Spleen (tissue), 11 donors: ENCODE measurements at regions not wholly inside any gene's neighbourhood (a gene's known extent, or its start where the extent isn't known, plus 50 kb on each side); places are given as distances from the start of the nearest gene placed in this dataset.

ENCODE experiments used
- DNase-seq: peaks from one replicate; pipeline ENCODE4 v3.0.0-alpha.2; 2020
- H3K27ac ChIP-seq, 8 donors: fragments of 200-600 bp; sonication (generic) in 7 of 8; 1 replicate in 4 of 8; 2 replicates in 4 of 8; pipeline versions ENCODE4 v1.5.0 to v1.8.0; 2016 to 2021; ENCODE audit warnings: inconsistent platforms in 4 of 8, mild to moderate bottlenecking in 4 of 8, moderate library complexity in 1 of 8
- H3K27me3 ChIP-seq, 7 donors: fragments of 200-600 bp; sonication (generic) in 6 of 7; replicated peaks in 1 of 7; 1 replicate in 4 of 7; 2 replicates in 3 of 7; pipeline versions ENCODE4 v1.5.0 to v1.8.0; 2016 to 2021; ENCODE audit warnings: inconsistent platforms in 3 of 7, mild to moderate bottlenecking in 1 of 7
- H3K36me3 ChIP-seq, 6 donors: fragments of 200-600 bp; sonication (generic) in 5 of 6; 1 replicate in 4 of 6; 2 replicates in 2 of 6; pipeline versions ENCODE4 v1.5.0 to v1.8.0; 2016 to 2021; ENCODE audit warnings: inconsistent platforms in 2 of 6
- H3K4me1 ChIP-seq, 6 donors: fragments of 200-600 bp; sonication (generic) in 5 of 6; 1 replicate in 3 of 6; 2 replicates in 3 of 6; pipeline versions ENCODE4 v1.5.0 to v1.8.0; 2016 to 2021; ENCODE audit warnings: inconsistent platforms in 3 of 6
- H3K4me3 ChIP-seq, 8 donors: fragments of 200-600 bp; sonication (generic) in 7 of 8; 1 replicate in 4 of 8; 2 replicates in 4 of 8; pipeline versions ENCODE4 v1.5.0 to v1.8.0; 2016 to 2021; ENCODE audit warnings: inconsistent platforms in 4 of 8, mild to moderate bottlenecking in 4 of 8, moderate library complexity in 2 of 8
- H3K9me3 ChIP-seq, 8 donors: fragments of 200-600 bp; sonication (generic) in 7 of 8; 1 replicate in 4 of 8; 2 replicates in 4 of 8; pipeline versions ENCODE4 v1.5.0 to v1.8.0; 2016 to 2021; ENCODE audit warnings: inconsistent platforms in 4 of 8
- POLR2A ChIP-seq, 3 donors: fragments of 450-650 bp; IDR thresholded peaks; one replicate each; pipeline ENCODE4 v1.5.1; 2017; ENCODE audit warnings: antibody characterized with exemption in 3 of 3, mild to moderate bottlenecking in 1 of 3
- POLR2AphosphoS5 ChIP-seq, 3 donors: sonication (generic); formaldehyde crosslinking; IDR thresholded peaks; one replicate each; pipeline ENCODE4 v1.5.1; 2017; ENCODE audit warnings: antibody characterized with exemption in 3 of 3
- WGBS, 5 donors: extraction: QIAGEN DNeasy Blood & Tissue Kit in 3 of 5; methylation state at CpG; one replicate each; pipeline versions ENCODE4 v1.1.5 to v1.1.7; 2013 to 2018; 5-methylcytosine and 5-hydroxymethylcytosine counted together
- intact Hi-C: fragments of 100-400 bp; cut with DNase I; formaldehyde crosslinking; loops from one replicate; pipeline ENCODE4 v1.15.0; 2023; ENCODE audit warnings: low total_unique reads
- TF ChIP-seq, protein P1 (sequence below), 11 experiments: fragments of 200-600 bp in 7 of 11; fragments of 450-650 bp in 4 of 11; sonication (generic) in 4 of 11; IDR thresholded peaks in 8 of 11; conservative IDR thresholded peaks in 3 of 11; 1 replicate in 7 of 11; 2 replicates in 4 of 11; pipeline versions ENCODE4 v1.4.0 to v1.8.0; 2016 to 2021; ENCODE audit warnings: antibody characterized with exemption in 11 of 11, inconsistent platforms in 4 of 11, mild to moderate bottlenecking in 1 of 11
- donor health status: healthy with polysubstance abuse.
- donor health status: DM: no; HTN: no; CAD: no; lungs with moderate emphysema.
- donor health status: DM: no; HTN: no; CAD: no.
- donor health status: Bipolar disorder and iron deficiency.
- donor health status: healthy.
- donor health status: DM: no; HTN: no; CAD: no.
- donor health status: DM: yes; HTN: yes; CAD: no.

DNA sequence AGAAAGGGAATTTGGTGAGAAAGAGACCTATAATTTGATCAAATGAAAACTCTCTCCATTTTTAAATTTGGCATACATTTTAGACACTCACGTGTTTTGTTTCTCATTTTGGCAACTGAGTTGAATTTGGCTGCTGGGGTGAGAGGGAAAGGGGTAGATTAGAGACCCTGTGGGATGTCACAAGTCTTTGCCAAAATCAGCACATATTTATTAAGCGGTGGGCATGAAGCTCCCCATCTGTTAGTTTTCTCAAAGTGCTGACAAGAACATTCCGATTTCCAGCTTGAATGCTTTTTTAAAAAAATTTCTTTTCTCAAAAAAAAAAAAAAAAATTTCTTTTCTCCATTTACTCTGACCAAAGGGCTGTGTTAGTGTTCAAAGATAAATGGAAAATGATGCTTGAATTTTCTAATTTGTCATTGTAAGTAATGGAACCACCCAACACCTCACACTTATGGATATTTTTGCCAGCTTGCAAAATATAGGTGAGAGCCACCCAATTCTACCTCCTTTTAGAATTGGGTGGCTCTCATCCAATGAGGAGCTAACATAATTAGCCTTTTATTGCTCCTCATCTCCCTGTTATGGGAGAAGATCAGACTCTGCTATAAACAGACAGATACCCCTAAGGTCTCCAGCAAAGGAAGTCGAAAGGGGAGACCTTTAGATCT is 222.9 kb upstream of the FN1 start:
- intact Hi-C loops: no loop called here
- Histone ChIP-seq H3K9me3 (no peaks in the 10 kb centered on the region), H3K27me3 (no peaks in the 10 kb centered on the region), H3K36me3 (no peaks in the 10 kb centered on the region), H3K4me1 (no peaks in the 10 kb centered on the region), H3K4me3 (no peak overlapping the region), H3K27ac (no peak overlapping the region)
- DNase-seq: no peak
- 75 to 87% (median 80%) methylated on average over 4 of the region's 4 CpGs for WGBS, 5 donors
- TF ChIP-seq, protein P1, sequence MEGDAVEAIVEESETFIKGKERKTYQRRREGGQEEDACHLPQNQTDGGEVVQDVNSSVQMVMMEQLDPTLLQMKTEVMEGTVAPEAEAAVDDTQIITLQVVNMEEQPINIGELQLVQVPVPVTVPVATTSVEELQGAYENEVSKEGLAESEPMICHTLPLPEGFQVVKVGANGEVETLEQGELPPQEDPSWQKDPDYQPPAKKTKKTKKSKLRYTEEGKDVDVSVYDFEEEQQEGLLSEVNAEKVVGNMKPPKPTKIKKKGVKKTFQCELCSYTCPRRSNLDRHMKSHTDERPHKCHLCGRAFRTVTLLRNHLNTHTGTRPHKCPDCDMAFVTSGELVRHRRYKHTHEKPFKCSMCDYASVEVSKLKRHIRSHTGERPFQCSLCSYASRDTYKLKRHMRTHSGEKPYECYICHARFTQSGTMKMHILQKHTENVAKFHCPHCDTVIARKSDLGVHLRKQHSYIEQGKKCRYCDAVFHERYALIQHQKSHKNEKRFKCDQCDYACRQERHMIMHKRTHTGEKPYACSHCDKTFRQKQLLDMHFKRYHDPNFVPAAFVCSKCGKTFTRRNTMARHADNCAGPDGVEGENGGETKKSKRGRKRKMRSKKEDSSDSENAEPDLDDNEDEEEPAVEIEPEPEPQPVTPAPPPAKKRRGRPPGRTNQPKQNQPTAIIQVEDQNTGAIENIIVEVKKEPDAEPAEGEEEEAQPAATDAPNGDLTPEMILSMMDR (IDR thresholded peaks at IDR 0.05 in 8 of 11, conservative IDR thresholded peaks at IDR 0.05 in 3 of 11): no peak
- TF ChIP-seq POLR2A (IDR thresholded peaks at IDR 0.05) (no peak), POLR2AphosphoS5 (IDR thresholded peaks at IDR 0.05) (no peak)

DNA sequence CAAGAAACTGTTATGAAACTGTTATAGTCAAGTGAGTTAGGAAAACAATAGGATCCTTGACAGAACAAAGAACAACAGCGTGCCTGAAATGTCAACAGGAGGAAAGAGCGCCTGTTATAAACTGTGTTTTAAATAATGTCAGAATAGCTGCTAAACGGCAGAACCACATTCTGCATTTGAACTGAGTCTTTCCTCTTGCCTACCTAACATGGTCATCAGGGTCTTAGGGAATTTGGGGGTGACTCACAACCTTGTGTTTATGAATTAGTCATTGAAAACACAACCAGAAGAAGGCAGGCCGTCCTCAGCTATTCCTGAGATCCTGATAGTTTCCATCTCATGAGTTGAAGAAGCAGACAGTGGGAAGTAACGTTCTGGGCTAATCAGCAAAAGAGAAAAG is 222.0 kb upstream of the FN1 start:
- Histone ChIP-seq H3K4me1 (no peaks in the 10 kb centered on the region), H3K9me3 (no peaks in the 10 kb centered on the region), H3K36me3 (no peaks in the 10 kb centered on the region), H3K27ac (no peak overlapping the region), H3K4me3 (no peak overlapping the region), H3K27me3 (no peaks in the 10 kb centered on the region)
- DNase-seq: no peak
- TF ChIP-seq POLR2A (IDR thresholded peaks at IDR 0.05): no peak
- no peak for TF ChIP-seq POLR2AphosphoS5 (IDR thresholded peaks at IDR 0.05)
- TF ChIP-seq, protein P1 (IDR thresholded peaks at IDR 0.05 in 8 of 11, conservative IDR thresholded peaks at IDR 0.05 in 3 of 11): no peak
- WGBS, 5 donors: 64 to 87% (median 84%) methylated on average over 5 of the region's 5 CpGs
- intact Hi-C loops: no loop called here

DNA sequence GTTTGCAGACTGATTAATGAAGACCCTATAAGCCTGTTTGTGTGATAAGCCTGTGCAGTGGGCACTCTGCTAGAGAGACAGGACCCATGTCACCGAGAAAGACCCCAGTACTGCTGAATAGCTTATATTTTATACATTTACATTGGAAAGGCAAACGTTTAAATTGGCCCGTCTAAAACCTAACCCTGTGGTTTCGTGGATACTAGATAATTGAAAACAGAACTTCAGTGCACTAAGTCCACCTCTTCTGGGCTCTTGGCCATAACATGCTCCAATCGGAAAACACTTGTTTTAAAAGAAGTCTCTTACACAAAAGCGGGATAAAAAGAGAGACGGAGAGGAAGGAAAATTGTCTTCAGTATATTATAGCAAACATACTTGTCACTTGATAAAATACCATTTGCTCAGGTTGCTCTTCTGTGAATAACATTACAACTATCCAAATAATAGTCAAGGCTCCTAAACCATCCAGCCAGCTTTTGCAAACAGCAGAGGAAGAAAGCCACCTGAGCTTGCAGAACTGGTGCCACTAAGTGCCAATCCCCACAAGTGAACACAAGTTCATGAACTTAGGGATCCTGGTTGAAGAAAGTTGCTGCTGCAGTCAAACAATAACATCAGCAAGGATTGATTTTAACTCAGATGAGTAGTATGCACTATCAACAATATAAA is 218.4 kb upstream of the FN1 start:
- DNase-seq: no peak
- Histone ChIP-seq H3K27me3 (no peaks in the 10 kb centered on the region), H3K4me1 (no peaks in the 10 kb centered on the region), H3K27ac (no peak overlapping the region), H3K4me3 (no peak overlapping the region), H3K36me3 (no peaks in the 10 kb centered on the region), H3K9me3 (no peaks in the 10 kb centered on the region)
- TF ChIP-seq POLR2A (IDR thresholded peaks at IDR 0.05) (no peak), POLR2AphosphoS5 (IDR thresholded peaks at IDR 0.05) (no peak)
- TF ChIP-seq, protein P1 (IDR thresholded peaks at IDR 0.05 in 8 of 11, conservative IDR thresholded peaks at IDR 0.05 in 3 of 11): no peak
- 80 to 87% (median 81%) methylated on average over 7 of the region's 7 CpGs for WGBS, 5 donors
- intact Hi-C loops: no loop called here

- intact Hi-C loops: no loop called here
- Histone ChIP-seq H3K36me3 (no peaks in the 10 kb centered on the region), H3K27ac (no peak overlapping the region), H3K27me3 (no peaks in the 10 kb centered on the region), H3K4me1 (no peaks in the 10 kb centered on the region), H3K4me3 (no peak overlapping the region), H3K9me3 (no peaks in the 10 kb centered on the region)
- no peak for TF ChIP-seq POLR2A (IDR thresholded peaks at IDR 0.05)
- TF ChIP-seq POLR2AphosphoS5 (IDR thresholded peaks at IDR 0.05): no peak
- TF ChIP-seq, protein P1 (IDR thresholded peaks at IDR 0.05 in 8 of 11, conservative IDR thresholded peaks at IDR 0.05 in 3 of 11): no peak
- no peak for DNase-seq
- 45 to 77% (median 61%) methylated on average over 4 of the region's 4 CpGs for WGBS, 5 donors
These were observed 217.6 kb upstream of the FN1 start for GRCh38 chr2:215653344-215654030.
